Activated B cell treated with CpG ODN at 0.5 μM for 24 hours (primary cell): ENCODE measurements at regions not wholly inside any gene's neighbourhood (a gene's known extent, or its start where the extent isn't known, plus 50 kb on each side); places are given as distances from the start of the nearest gene placed in this dataset.

Experiments
- ATAC-seq: fragments of 200-7000 bp; cut with Tn5 transposase; one replicate; pipeline ENCODE4 v1.10.0; 2021; ENCODE audit warnings: low read depth, mild to moderate bottlenecking, moderate library complexity
- CTCF ChIA-PET: fragments of 350-600 bp; sonication (Branson Sonifier 250); formaldehyde crosslinking; loops from one replicate; lab custom pipeline; 2021; ENCODE audit warnings: antibody characterized with exemption; lab: Charles Lee
- POLR2A ChIA-PET: fragments of 350-600 bp; sonication (Branson Sonifier 250); formaldehyde crosslinking; loops from one replicate; lab custom pipeline; 2021; ENCODE audit warnings: antibody characterized with exemption; lab: Charles Lee
- DNase-seq: peaks from one replicate; pipeline ENCODE4 v3.0.0; 2022
- H3K27ac Mint-ChIP-seq: one replicate; pipeline ENCODE4 v1.8.0; 2020; ENCODE audit warnings: mixed read lengths
- H3K27me3 Mint-ChIP-seq: one replicate; pipeline ENCODE4 v1.8.0; 2021; ENCODE audit warnings: mixed read lengths
- H3K36me3 Mint-ChIP-seq: one replicate; pipeline ENCODE4 v1.8.0; 2021; ENCODE audit warnings: low read depth, mixed read lengths
- H3K4me1 Mint-ChIP-seq: one replicate; pipeline ENCODE4 v1.8.0; 2021; ENCODE audit warnings: mixed read lengths
- H3K4me3 Mint-ChIP-seq: one replicate; pipeline ENCODE4 v1.8.0; 2020; ENCODE audit warnings: mild to moderate bottlenecking, mixed read lengths
- H3K9me3 Mint-ChIP-seq: one replicate; pipeline ENCODE4 v1.8.0; 2020; ENCODE audit warnings: mixed read lengths
- intact Hi-C: fragments of 100-400 bp; cut with micrococcal nuclease; formaldehyde crosslinking; loops from one replicate; pipeline ENCODE4 v1.15.1; 2024
- TF ChIP-seq, protein P1 (sequence below): fragments of 200-600 bp; IDR thresholded peaks from one replicate; pipeline ENCODE4 v1.8.0; 2022; ENCODE audit warnings: antibody characterized with exemption, mild to moderate bottlenecking

DNA sequence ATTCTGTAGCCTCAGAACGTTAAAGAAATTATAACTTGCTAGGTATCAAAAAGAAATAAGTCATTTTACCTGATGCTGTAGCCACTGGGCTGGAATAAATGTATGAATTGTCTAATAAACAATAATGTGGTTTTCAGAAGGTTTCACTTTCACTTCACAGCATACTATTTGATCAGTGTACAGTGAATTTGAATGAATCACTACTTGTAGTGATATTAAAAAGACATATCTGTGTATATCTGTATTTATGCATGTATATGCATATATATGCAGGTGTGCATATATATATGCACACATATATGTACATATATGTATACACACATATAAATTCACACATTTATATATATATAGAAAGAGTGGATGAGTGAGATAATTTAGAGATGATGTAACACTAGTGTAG lies 440.0 kb upstream of the PCDH10 start:
- DNase-seq (no peak), ATAC-seq (no peak)
- no peaks in the 10 kb centered on the region for H3K4me1 Mint-ChIP-seq
- H3K4me3 Mint-ChIP-seq, result no peak overlapping the region
- no peaks in the 10 kb centered on the region for H3K27me3 Mint-ChIP-seq
- H3K9me3 Mint-ChIP-seq, result no peaks in the 10 kb centered on the region
- H3K36me3 Mint-ChIP-seq, result no peaks in the 10 kb centered on the region
- H3K27ac Mint-ChIP-seq, result no peak overlapping the region
- intact Hi-C loops, result no loop called here
- TF ChIP-seq, protein P1, sequence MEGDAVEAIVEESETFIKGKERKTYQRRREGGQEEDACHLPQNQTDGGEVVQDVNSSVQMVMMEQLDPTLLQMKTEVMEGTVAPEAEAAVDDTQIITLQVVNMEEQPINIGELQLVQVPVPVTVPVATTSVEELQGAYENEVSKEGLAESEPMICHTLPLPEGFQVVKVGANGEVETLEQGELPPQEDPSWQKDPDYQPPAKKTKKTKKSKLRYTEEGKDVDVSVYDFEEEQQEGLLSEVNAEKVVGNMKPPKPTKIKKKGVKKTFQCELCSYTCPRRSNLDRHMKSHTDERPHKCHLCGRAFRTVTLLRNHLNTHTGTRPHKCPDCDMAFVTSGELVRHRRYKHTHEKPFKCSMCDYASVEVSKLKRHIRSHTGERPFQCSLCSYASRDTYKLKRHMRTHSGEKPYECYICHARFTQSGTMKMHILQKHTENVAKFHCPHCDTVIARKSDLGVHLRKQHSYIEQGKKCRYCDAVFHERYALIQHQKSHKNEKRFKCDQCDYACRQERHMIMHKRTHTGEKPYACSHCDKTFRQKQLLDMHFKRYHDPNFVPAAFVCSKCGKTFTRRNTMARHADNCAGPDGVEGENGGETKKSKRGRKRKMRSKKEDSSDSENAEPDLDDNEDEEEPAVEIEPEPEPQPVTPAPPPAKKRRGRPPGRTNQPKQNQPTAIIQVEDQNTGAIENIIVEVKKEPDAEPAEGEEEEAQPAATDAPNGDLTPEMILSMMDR, result no peak
- ChIA-PET CTCF (no interaction called here), POLR2A (no interaction called here)

DNA sequence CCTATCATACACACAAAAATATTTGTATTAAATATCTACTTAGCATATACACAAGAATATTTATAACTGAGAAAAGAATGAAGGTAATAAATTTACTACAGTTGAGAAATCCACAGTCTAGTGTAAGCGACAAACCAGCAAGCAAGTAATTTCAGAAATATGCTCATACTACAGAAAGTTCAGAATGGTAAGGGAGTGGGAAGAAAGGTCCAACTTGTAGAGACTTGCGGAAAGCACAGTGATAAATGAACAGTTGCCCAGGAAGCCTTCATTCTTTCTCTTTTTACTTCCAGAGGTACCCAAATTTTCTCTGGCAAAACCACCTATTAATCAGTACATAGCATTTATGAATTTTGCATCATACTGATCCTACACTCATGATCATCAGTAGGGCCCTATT lies 438.1 kb upstream of the PCDH10 start:
- no peaks in the 10 kb centered on the region for H3K27me3 Mint-ChIP-seq
- H3K4me1 Mint-ChIP-seq, result no peaks in the 10 kb centered on the region
- ATAC-seq (no peak), DNase-seq (no peak)
- ChIA-PET POLR2A (no interaction called here), CTCF (no interaction called here)
- H3K9me3 Mint-ChIP-seq, result no peaks in the 10 kb centered on the region
- no peaks in the 10 kb centered on the region for H3K36me3 Mint-ChIP-seq
- intact Hi-C loops, result no loop called here
- TF ChIP-seq, protein P1, result no peak
- H3K27ac Mint-ChIP-seq, result no peak overlapping the region
- H3K4me3 Mint-ChIP-seq, result no peak overlapping the region

DNA sequence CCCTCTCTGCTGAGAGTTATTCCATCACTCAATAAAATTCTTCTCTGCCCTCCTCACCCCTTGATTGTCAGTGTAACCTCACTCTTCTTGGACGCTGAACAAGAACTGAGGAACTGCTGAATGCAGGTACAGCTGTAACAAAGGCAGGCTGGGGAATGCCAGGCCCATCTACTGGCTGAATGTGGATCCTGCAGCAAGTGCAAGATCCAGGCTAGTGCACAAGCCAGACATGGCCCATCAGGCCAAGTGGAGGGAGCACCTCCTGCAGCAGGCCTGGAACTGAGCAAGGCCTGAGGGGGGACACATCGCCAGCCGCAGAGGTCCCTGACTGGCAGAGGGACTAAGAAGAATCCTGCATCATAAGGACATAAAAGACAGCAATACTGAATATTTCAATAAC lies 411.8 kb upstream of the PCDH10 start:
- Mint-ChIP-seq H3K9me3 (peaks cover 10% of the 10 kb centered on the region), H3K4me3 (no peak overlapping the region), H3K4me1 (no peaks in the 10 kb centered on the region), H3K27me3 (no peaks in the 10 kb centered on the region), H3K27ac (no peak overlapping the region), H3K36me3 (no peaks in the 10 kb centered on the region)
- ATAC-seq (no peak), DNase-seq (no peak)
- intact Hi-C loops, result no loop called here
- ChIA-PET POLR2A (no interaction called here), CTCF (no interaction called here)
- TF ChIP-seq, protein P1, result no peak

DNA sequence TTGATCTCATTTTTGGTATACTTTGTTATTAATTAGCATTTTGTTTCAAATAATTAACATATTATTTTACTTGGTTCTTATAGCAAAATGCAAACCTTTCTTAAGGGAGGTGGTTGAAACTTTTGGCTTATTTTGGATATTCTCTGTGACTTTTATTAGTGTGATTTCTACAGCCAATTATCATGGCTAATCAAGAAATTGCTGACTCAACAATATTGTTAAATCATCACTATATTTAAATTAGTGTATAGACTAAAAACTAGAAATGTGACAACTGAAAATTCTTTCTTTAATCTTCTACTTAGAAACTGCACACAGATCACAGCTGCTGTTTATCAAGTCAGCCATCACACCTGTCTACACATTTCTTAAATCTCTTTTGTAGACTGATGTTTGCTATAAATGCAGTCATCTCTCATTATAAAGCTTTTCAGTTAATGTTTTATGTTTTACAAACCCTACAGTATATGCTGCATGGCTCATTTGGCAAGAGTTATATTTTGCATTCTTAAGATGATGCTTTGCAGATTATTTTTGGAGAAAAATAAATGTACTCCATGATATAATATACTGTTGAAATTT lies 389.8 kb upstream of the PCDH10 start:
- TF ChIP-seq, protein P1, result no peak
- DNase-seq, result no peak
- ChIA-PET POLR2A (no interaction called here), CTCF (no interaction called here)
- Mint-ChIP-seq H3K36me3 (no peaks in the 10 kb centered on the region), H3K4me3 (no peak overlapping the region), H3K27ac (no peak overlapping the region), H3K4me1 (no peaks in the 10 kb centered on the region), H3K9me3 (no peaks in the 10 kb centered on the region), H3K27me3 (no peaks in the 10 kb centered on the region)
- no peak for ATAC-seq
- intact Hi-C loops, result no loop called here

DNA sequence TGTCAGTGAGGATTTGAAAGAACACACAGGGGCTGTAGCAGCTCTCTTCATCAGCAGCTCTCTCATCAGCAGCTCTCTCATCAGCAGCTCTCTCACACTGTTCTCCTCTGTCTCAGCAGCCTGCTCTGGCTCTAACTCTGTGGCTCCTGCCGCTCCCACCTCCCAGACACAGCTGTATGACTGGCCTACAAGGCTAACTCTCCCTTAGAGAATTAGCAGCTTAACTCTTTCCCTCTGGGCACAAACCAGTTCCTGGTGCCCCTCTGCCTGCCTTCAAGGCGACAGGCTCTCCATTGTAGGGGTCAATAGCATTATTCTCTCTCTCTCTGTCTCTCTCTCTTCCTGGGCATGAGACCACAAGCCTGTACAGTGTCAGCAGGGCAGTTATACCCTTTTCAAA lies 385.6 kb upstream of the PCDH10 start:
- Mint-ChIP-seq H3K9me3 (no peaks in the 10 kb centered on the region), H3K36me3 (no peaks in the 10 kb centered on the region), H3K27me3 (no peaks in the 10 kb centered on the region), H3K27ac (no peak overlapping the region), H3K4me3 (no peak overlapping the region), H3K4me1 (no peaks in the 10 kb centered on the region)
- TF ChIP-seq, protein P1, result no peak
- ChIA-PET CTCF (no interaction called here), POLR2A (no interaction called here)
- ATAC-seq, result no peak
- DNase-seq, result no peak
- intact Hi-C loops, result no loop called here
